HCT116 (cell line): ENCODE measurements at regions not wholly inside any gene's neighbourhood (a gene's known extent, or its start where the extent isn't known, plus 50 kb on each side); places are given as distances from the start of the nearest gene placed in this dataset.
"Not testable (repeated sequence)": the region's sequence is repeated elsewhere in the genome, so short reads cannot be mapped to it uniquely, and the experiment has no call there.

Source experiments
- ATAC-seq: fragments of 200-7000 bp; cut with Tn5 transposase; 2 replicates; pipeline ENCODE4 v1.9.1; 2020; ENCODE audit warnings: mild to moderate bottlenecking, moderate library complexity
- BruUV-seq: library from RNA; stranded (reverse); fragments of 400-500 nt; replicated peaks from 2 replicates; lab custom pipeline; 2021; lab: Mats Ljungman, UMichigan
- CTCF ChIA-PET: fragments of 300-600 bp; sonication (Branson Sonifier 250); formaldehyde crosslinking; loops from one replicate; lab custom pipeline; 2021; ENCODE audit warnings: antibody characterized with exemption; lab: Charles Lee
- POLR2A ChIA-PET: fragments of 300-600, 350-600 bp; sonication (Branson Sonifier 250); formaldehyde crosslinking; loops from one replicate; lab custom pipeline; 2021; ENCODE audit warnings: antibody characterized with exemption; lab: Charles Lee
- RAD21 ChIA-PET, 2 experiments: fragments of 300-600 bp; sonication (Branson Sonifier 250); formaldehyde crosslinking; loops; one replicate each; lab custom pipeline; 2023; ENCODE audit warnings: low total read pairs in 2 of 2; ENCODE audit not compliant: uncharacterized antibody in 2 of 2, unreplicated experiment in 2 of 2, low non-redundant PET in 1 of 2; lab: Charles Lee
- DNase-seq: peaks from one replicate; pipeline ENCODE4 v3.0.0-alpha.2; 2010; ENCODE audit warnings: low read depth, low spot score
- H2AFZ ChIP-seq: fragments of 200-600 bp; shearing (Covaris generic), sonication (generic); 2 replicates; pipeline ENCODE4 v1.6.1; 2017; ENCODE audit warnings: low read depth, mixed run types, mixed read lengths, antibody characterized with exemption, low read length; ENCODE audit not compliant: poor library complexity, severe bottlenecking
- H3K27ac ChIP-seq: 2 replicates; pipeline ENCODE4 v1.5.1; 2012; ENCODE audit warnings: low read depth, low read length
- H3K27me3 ChIP-seq: fragments of 200-600 bp; sonication (generic); 2 replicates; pipeline ENCODE4 v1.6.1; 2016; ENCODE audit warnings: mixed run types, low read length, mixed read lengths; ENCODE audit not compliant: insufficient read depth
- H3K36me3 ChIP-seq, 2 experiments: fragments of 200-500 bp in 1 of 2; fragments of 200-600 bp in 1 of 2; sonication (Bioruptor generic) in 1 of 2; sonication (generic) in 1 of 2; 2 replicates each; pipeline versions ENCODE4 v1.5.1 to v1.6.1; 2014 to 2016; ENCODE audit warnings: low read length in 2 of 2, inconsistent platforms in 1 of 2, mixed read lengths in 1 of 2, mixed run types in 1 of 2; ENCODE audit not compliant: insufficient read depth in 2 of 2, control insufficient read depth in 1 of 2
- H3K4me1 ChIP-seq, 2 experiments: fragments of 200-600 bp in 1 of 2; sonication (generic) in 1 of 2; 2 replicates each; pipeline versions ENCODE4 v1.5.1 to v1.6.1; 2012 to 2017; ENCODE audit warnings: low read length in 2 of 2, inconsistent platforms in 1 of 2, mild to moderate bottlenecking in 1 of 2, mixed read lengths in 1 of 2, mixed run types in 1 of 2, moderate library complexity in 1 of 2; ENCODE audit not compliant: insufficient read depth in 2 of 2, control insufficient read depth in 1 of 2
- H3K4me2 ChIP-seq: fragments of 200-600 bp; sonication (generic); 2 replicates; pipeline ENCODE4 v1.6.1; 2017; ENCODE audit warnings: mixed run types, low read length, mixed read lengths
- H3K4me3 ChIP-seq, 2 experiments: fragments of 200-600 bp in 1 of 2; sonication (generic) in 1 of 2; replicated peaks in 1 of 2; 2 replicates each; pipeline ENCODE4 v1.5.1; 2011 to 2016; ENCODE audit warnings: low read length in 2 of 2, control low read depth in 1 of 2, low read depth in 1 of 2, mild to moderate bottlenecking in 1 of 2, mixed read lengths in 1 of 2, mixed run types in 1 of 2
- H3K79me2 ChIP-seq: fragments of 200-600 bp; sonication (generic); 2 replicates; pipeline ENCODE4 v1.6.1; 2017; ENCODE audit warnings: mild to moderate bottlenecking, mixed run types, low read length, moderate library complexity, mixed read lengths; ENCODE audit not compliant: insufficient read depth
- H3K9ac ChIP-seq: fragments of 200-600 bp; sonication (generic); 2 replicates; pipeline ENCODE4 v1.6.1; 2016; ENCODE audit warnings: low read length, mixed read lengths
- H3K9me2 ChIP-seq: fragments of 200-600 bp; sonication (generic), shearing (Covaris generic); 2 replicates; pipeline ENCODE4 v1.6.1; 2017; ENCODE audit warnings: mixed run types, mild to moderate bottlenecking, moderate library complexity; ENCODE audit not compliant: insufficient read depth
- H3K9me3 ChIP-seq, 2 experiments: fragments of 200-500 bp in 1 of 2; fragments of 200-600 bp in 1 of 2; sonication (Bioruptor generic) in 1 of 2; sonication (generic) in 1 of 2; 2 replicates each; pipeline ENCODE4 v1.6.1; 2014 to 2017; ENCODE audit warnings: low read length in 2 of 2, mixed read lengths in 2 of 2, inconsistent platforms in 1 of 2, low read depth in 1 of 2, mild to moderate bottlenecking in 1 of 2, mixed run types in 1 of 2, moderate library complexity in 1 of 2; ENCODE audit not compliant: control insufficient read depth in 1 of 2, insufficient read depth in 1 of 2
- H4K20me1 ChIP-seq: fragments of 200-600 bp; sonication (generic), shearing (Covaris generic); 2 replicates; pipeline ENCODE4 v1.6.1; 2017; ENCODE audit warnings: mixed run types, mild to moderate bottlenecking, moderate library complexity; ENCODE audit not compliant: insufficient read depth
- CBX3 ChIP-seq: IDR thresholded peaks from 2 replicates; pipeline ENCODE4 v1.6.1; 2012; ENCODE audit warnings: low read depth
- FOSL1 ChIP-seq: IDR thresholded peaks from 2 replicates; pipeline ENCODE4 v1.6.1; 2012; ENCODE audit warnings: low read depth
- JUND ChIP-seq: IDR thresholded peaks from 2 replicates; pipeline ENCODE4 v1.6.1; 2012
- SRF ChIP-seq: IDR thresholded peaks from 2 replicates; pipeline ENCODE4 v1.6.1; 2012; ENCODE audit warnings: low read depth
- TCF7L2 ChIP-seq: IDR thresholded peaks from 2 replicates; pipeline ENCODE4 v1.7.0; 2011; ENCODE audit warnings: borderline replicate concordance, inconsistent platforms; ENCODE audit not compliant: insufficient read depth, insufficient read length; ENCODE audit errors: extremely low read depth
- ZNF274 ChIP-seq: fragments of 200-500 bp; sonication (Bioruptor generic); IDR thresholded peaks from 2 replicates; pipeline ENCODE4 v1.6.1; 2014; ENCODE audit warnings: mild to moderate bottlenecking, low read depth, low read length, inconsistent platforms
- intact Hi-C: fragments of 100-400 bp; cut with micrococcal nuclease; formaldehyde crosslinking; loops from 2 replicates; pipeline ENCODE4 v1.10.0; 2022

DNA sequence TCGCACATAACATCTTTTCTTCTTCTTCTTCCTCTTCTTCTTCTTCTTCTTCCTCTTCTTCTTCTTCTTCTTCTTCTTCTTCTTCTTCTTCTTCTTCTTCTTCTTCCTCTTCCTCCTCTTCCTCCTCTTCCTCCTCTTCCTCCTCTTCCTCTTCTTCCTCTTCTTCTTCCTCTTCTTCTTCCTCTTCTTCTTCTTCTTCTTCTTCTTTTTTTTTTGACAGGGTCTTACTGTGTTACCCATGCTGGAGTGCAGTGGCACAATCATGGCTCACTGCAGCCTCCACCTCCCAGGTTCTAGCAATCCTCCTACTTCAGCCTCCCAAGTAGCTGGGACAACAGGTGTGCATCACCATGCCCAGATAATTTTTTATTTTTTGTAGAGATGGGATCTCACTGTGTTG is 151.0 kb upstream of the HS3ST2 start:
- H3K9me3 ChIP-seq, POLR2A ChIA-PET, H3K36me3 ChIP-seq, H4K20me1 ChIP-seq, H3K4me3 ChIP-seq, CTCF ChIA-PET, DNase-seq, H3K4me1 ChIP-seq, ATAC-seq, H3K9ac ChIP-seq, H2AFZ ChIP-seq, H3K9me2 ChIP-seq, H3K27ac ChIP-seq, BruUV-seq, RAD21 ChIA-PET, H3K79me2 ChIP-seq, H3K4me2 ChIP-seq, intact Hi-C loops: not testable (repeated sequence)
- H3K27me3 ChIP-seq, result peaks cover 54% of the 10 kb centered on the region

GRCh38 chr16:22663389-22664064 is 150.4 kb upstream of the HS3ST2 start:
- no peak for ATAC-seq
- Histone ChIP-seq H3K36me3 (no peaks in the 10 kb centered on the region), H3K4me3 (no peak overlapping the region), H3K4me1 (no peaks in the 10 kb centered on the region), H3K4me2 (no peak overlapping the region), H3K27ac (no peak overlapping the region), H3K27me3 (peaks cover 54% of the 10 kb centered on the region), H3K9me3 (no peaks in the 10 kb centered on the region), H2AFZ (no peak overlapping the region), H3K79me2 (no peaks in the 10 kb centered on the region), H3K9me2 (no peaks in the 10 kb centered on the region), H4K20me1 (no peaks in the 10 kb centered on the region), H3K9ac (no peak overlapping the region)
- no peak for TF ChIP-seq TCF7L2
- no TSS peak for BruUV-seq
- no peak for DNase-seq
- intact Hi-C loops, result no loop called here
- CTCF ChIA-PET, result no interaction called here
- RAD21 ChIA-PET, result no interaction called here
- POLR2A ChIA-PET, result no interaction called here

- intact Hi-C loops, result no loop called here
- BruUV-seq, result no TSS peak
- H3K4me2 ChIP-seq, result no peak overlapping the region
- H3K36me3 ChIP-seq, result no peaks in the 10 kb centered on the region
- TF ChIP-seq CBX3 (no peak), SRF (no peak), JUND (no peak), ZNF274 (no peak), FOSL1 (no peak)
- H4K20me1 ChIP-seq, result no peaks in the 10 kb centered on the region
- ATAC-seq (no peak), DNase-seq (no peak)
- H3K9me2 ChIP-seq, result no peaks in the 10 kb centered on the region
- POLR2A ChIA-PET, result no interaction called here
- H3K79me2 ChIP-seq, result no peaks in the 10 kb centered on the region
- no peak overlapping the region for H3K27ac ChIP-seq
- H3K4me3 ChIP-seq, result no peak overlapping the region
- H3K27me3 ChIP-seq, result peaks cover 54% of the 10 kb centered on the region
- H3K9me3 ChIP-seq, result no peaks in the 10 kb centered on the region
- no peak overlapping the region for H2AFZ ChIP-seq
- H3K9ac ChIP-seq, result no peak overlapping the region
- RAD21 ChIA-PET, result no interaction called here
- no peaks in the 10 kb centered on the region for H3K4me1 ChIP-seq
- CTCF ChIA-PET, result no interaction called here
Observed at GRCh38 chr16:22664132-22664531, 149.8 kb upstream of the HS3ST2 start.
